ENCODE measurements at regions not wholly inside any gene's neighbourhood (a gene's known extent, or its start where the extent isn't known, plus 50 kb on each side); places are given as distances from the start of the nearest gene placed in this dataset.

DNA sequence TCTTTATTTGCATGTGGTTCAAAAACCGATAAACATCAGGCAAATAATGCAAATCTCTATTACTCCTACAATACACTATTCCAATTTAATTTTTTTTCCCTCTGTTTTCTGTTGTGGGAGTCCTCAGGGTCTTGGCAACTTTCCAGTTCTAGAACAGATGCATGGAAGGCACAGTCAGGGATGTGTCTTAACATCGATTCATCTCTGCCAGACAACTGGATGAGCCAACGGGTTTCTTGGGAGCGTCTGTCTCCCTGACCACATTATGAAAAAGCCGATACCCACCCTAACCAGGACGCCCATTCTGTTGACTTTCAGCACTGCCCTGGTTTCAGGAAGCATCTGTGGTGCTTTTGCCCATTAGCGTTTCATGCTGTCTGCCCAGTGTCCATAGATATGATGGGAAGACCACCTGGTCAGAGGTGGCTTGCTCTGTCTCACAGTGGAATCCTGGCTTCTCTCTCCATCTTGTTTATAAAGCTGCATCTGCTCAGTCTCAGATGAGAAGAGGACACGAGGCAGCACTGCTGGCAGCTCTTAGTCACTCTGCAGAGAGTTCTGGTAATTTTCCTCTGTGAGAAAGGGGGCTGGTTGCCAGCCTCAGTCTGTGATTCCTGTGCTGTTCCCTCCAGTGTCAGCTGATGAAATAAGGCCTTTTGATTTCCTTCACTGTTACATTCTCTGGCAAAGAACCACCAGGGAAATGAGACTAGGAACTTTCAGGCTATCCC is 57.9 kb upstream of the KCNE4 start:
- DNase-seq (ENCODE audit: low read depth), result peak; percentile 47

DNA sequence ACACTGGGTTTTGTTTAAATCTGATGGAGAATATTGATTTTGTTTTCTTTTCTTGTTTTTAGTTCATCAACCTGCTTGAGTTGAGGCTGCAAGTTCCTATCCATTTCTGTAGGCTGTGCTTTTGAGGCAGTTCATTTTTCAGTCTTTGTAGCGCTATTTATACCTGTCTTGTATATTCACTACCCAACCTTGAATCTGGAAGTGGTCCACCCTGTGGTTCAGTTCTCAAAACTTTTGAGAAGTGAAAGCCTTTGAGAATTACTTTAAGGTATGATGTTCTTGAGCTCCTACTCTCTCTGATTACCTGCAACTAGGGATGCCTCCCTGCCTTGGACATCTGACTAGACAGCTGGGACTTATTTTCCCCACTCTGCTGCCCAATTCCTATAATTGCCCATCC is 53.5 kb upstream of the KCNE4 start:
- DNase-seq (ENCODE audit: low read depth), result no peak

DNA sequence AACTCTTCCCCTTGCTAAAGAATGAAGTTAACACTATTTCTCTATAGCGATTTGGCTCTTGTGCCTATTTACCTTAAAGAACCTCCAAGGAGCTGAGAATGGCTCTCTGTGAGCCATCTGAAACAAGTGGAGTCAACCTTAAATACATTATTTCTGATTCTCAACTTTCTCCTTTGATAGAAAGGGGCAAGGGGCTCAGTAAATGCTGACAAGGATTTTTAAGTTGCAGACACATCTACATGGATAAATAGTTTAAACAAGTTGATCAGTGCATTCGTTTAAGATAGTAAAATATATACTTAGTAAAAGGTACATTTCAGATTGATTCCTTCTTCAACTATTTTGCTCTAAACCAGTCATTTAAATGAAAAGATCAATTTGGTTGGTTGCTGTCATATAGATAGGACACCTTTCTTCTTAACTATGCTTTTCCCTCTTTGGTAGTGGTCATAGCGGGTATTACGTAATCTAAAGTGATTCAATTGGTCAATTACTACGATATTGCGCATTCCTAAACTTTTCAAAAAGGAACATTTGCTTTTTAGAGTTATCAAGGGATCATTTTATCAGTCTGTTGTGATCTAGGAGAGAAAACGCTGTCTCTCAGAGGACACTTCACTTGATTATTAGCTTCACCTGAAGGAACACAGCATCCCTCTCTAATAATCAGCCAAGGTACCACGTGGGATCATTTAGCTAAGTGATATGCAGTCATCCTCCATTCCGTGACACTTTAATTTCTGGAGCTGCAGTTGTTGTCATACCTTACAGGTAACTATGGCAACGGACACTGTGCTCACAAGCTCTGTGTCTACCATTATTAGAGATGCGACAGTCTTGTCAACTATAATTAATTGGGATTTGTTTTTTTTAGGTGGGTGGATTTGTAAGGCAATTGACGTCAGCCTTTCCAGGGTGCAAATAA is 50.9 kb upstream of the KCNE4 start:
- DNase-seq (ENCODE audit: low read depth), result no peak

DNA sequence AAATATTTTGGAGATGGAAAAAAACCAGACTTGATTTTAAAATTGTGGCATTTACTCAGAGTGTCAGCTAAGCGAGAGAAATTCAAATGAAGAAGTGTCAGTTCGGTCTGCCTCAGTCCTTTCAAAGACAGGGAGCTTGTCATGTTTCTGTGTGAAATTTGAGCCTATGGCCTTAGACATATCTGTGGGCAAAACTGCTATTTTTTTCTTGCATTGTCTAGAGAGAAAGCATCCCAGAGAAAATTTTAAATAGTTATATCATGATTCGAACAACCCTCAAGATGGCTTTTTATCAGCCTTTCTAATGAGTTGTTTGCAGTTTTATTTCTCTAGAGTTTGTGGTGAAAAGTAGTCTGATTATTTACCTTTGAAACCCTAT is 50.2 kb upstream of the KCNE4 start:
- DNase-seq (ENCODE audit: low read depth), result no peak

Measured in ELR (cell line).